GM12891 (cell line): ENCODE measurements at regions not wholly inside any gene's neighbourhood (a gene's known extent, or its start where the extent isn't known, plus 50 kb on each side); places are given as distances from the start of the nearest gene placed in this dataset.
"Not testable (repeated sequence)": the region's sequence is repeated elsewhere in the genome, so short reads cannot be mapped to it uniquely, and the experiment has no call there.

ENCODE experiments used
- PAX5 ChIP-seq: IDR thresholded peaks from 2 replicates; pipeline ENCODE4 v1.6.1; 2011; ENCODE audit warnings: low read length, moderate library complexity, mild to moderate bottlenecking; ENCODE audit not compliant: insufficient read depth, severe bottlenecking
- POLR2A ChIP-seq: IDR thresholded peaks from 2 replicates; pipeline ENCODE4 v1.6.1; 2011; ENCODE audit warnings: low read depth, low read length, control low read depth
- POLR2AphosphoS5 ChIP-seq: IDR thresholded peaks from 2 replicates; pipeline ENCODE4 v1.6.1; 2011; ENCODE audit warnings: low read depth, low read length, control low read depth
- POU2F2 ChIP-seq: IDR thresholded peaks from 2 replicates; pipeline ENCODE4 v1.6.1; 2011; ENCODE audit warnings: low read depth, mild to moderate bottlenecking, control low read depth, low read length, moderate library complexity
- SPI1 ChIP-seq: IDR thresholded peaks from 2 replicates; pipeline ENCODE4 v1.6.1; 2011; ENCODE audit warnings: low read depth, low read length, control low read depth
- TAF1 ChIP-seq: IDR thresholded peaks from 2 replicates; pipeline ENCODE4 v1.6.1; 2011; ENCODE audit warnings: low read depth, low read length, control low read depth

DNA sequence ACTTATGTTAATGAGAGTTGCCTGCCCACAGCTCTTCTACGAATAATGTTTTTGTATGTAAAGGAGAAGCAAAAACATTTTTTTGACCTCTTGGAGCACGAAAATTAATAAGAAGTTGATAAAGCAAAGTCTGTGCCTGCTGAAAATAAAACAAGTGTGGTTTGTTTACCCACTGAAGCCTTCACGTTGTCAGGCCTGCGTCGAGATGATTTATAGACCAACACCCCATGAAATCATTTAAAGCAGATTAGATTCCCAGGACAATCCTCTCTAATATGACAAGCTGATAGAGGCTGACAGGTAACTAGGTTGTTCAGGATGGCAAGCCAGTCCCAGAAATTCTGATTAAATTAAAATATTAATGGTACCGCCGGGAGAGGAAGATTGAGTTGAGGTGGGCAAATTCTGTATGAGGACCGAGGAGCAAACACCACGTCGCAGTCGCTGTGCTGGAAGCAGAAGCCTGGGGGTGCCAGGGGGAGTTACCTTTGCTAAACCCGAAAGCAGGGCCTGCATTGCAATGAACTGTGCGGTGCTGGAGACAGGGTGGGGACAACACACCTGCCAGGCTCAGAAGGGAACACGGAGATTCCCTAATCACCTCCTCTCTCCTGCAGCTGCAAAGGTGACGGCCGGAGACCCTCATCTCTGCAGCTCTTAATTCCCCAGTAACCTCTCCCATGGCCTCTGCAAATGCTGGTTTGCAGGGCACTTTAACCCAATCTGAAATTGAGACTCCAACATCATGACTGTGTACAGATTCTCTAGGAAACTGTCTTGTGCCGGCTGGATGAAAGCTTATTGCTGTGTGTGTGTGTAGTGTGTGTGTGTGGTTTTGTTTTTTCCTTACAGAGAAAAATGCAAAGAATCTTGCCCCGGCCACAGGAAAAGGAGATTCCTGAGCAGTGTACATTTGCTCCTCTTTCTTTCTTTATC, 2805.9 kb downstream of the RPIA start:
- TF ChIP-seq POLR2A, TAF1, POLR2AphosphoS5, SPI1, PAX5, POU2F2: not testable (repeated sequence)
